ENCODE measurements at regions not wholly inside any gene's neighbourhood (a gene's known extent, or its start where the extent isn't known, plus 50 kb on each side); places are given as distances from the start of the nearest gene placed in this dataset.

- TF ChIP-seq CTCF (IDR thresholded peaks at IDR 0.05; ENCODE audit: low read length) (no peak), EZH2 (optimal IDR thresholded peaks at IDR 0.05; ENCODE audit: low read depth, low read length) (no peak), EZH2phosphoT487 (IDR thresholded peaks at IDR 0.05; ENCODE audit: low read length) (no peak)
Measured at GRCh38 chr2:19600506-19600905, 242.1 kb upstream of the OSR1 start.

Measured in MM.1S (cell line).